ENCODE measurements at regions not wholly inside any gene's neighbourhood (a gene's known extent, or its start where the extent isn't known, plus 50 kb on each side); places are given as distances from the start of the nearest gene placed in this dataset.

DNA sequence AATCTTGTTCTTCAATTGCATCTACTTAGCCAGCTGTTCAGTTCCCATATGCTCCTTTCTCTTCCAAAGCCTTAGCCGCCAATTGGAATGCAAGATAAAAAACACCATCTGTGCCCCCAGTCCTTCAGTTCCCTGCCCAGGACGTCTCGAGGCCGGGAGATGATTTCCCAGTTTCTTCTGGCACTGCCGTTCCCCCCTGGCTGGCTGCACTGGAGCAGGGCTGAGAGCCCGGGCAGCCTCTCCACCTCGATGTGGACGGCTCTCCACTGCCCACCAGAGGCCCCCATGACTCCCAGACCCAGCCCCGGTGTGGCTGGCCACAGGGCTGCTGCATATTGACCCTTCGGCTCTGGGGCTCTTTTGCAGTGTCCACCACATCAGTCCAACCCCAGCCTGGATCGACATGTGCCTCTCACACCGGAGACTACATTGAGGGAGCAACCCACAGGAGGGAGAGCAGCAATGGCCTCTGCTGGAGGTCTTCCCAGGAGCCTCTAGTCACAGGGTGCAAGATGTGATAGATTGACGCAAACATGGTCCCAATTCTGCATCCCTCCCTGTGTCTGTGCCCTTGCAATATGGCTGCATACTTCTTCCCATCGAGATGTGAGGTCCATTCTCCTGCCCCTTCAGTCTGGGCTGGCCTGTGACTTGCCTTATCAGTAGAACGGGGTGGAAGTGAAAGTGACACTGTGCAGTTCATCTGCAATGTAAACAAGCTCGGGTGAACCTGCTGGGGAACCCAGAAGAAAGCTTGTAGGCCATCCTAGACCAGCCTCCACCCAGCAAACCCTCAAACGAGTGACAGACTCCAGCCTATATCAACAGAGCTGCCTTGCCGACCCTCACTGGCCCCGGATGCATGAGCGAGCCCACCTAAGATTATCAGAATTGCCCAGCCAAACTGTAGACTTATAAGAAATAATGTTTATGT lies 52.3 kb upstream of the PRR20G start:
- H3K9me3 Mint-ChIP-seq, result peaks cover 6% of the 10 kb centered on the region
- H3K4me3 Mint-ChIP-seq, result no peak overlapping the region
- no peaks in the 10 kb centered on the region for H3K36me3 Mint-ChIP-seq
- H3K27ac Mint-ChIP-seq, result no peak overlapping the region
- H3K27me3 Mint-ChIP-seq, result peaks cover 36% of the 10 kb centered on the region
- DNase-seq, result no peak
- H3K4me1 Mint-ChIP-seq, result no peaks in the 10 kb centered on the region

- H3K27me3 Mint-ChIP-seq, result peaks cover 36% of the 10 kb centered on the region
- no peak overlapping the region for H3K27ac Mint-ChIP-seq
- no peaks in the 10 kb centered on the region for H3K36me3 Mint-ChIP-seq
- DNase-seq, result no peak
- peaks cover 10% of the 10 kb centered on the region for H3K9me3 Mint-ChIP-seq
- no peak overlapping the region for H3K4me3 Mint-ChIP-seq
- no peaks in the 10 kb centered on the region for H3K4me1 Mint-ChIP-seq
These were observed 51.2 kb upstream of the PRR20G start for GRCh38 chr3:127339016-127339415.

DNA sequence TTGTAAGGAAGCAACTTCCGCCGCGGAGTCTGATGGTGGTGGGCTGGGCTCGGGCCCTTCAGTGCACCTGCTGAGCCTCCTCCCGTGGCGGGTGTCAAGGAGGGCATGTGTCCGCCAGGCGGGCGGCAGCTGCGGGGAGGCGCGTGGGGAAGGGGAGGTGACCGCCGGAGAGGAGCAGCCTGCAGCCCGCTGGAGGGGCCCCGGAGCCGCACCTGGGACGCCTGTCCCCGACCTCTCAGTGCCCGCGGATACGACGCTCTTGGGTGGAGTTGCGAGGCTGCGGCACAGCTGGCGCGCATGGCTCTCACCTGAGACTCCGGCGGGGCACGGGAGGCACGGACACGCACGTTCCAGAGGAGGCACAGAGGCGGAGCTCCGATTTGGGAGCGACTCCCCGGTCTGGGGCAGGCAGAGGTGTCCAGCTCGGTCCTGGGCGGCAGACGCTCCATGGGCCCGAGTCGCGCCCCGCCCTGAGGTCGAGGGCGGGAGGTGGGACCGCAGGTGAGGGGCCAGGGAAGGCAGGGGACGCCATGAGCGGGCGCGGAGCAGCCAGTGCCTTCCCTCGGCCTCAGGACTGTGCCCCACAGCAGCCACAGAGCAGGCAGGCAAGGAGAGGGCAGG lies 50.2 kb upstream of the PRR20G start:
- Mint-ChIP-seq H3K9me3 (peaks cover 10% of the 10 kb centered on the region), H3K4me3 (no peak overlapping the region), H3K27ac (no peak overlapping the region), H3K4me1 (no peaks in the 10 kb centered on the region), H3K27me3 (peaks cover 32% of the 10 kb centered on the region), H3K36me3 (no peaks in the 10 kb centered on the region)
- no peak for DNase-seq

Measured in activated naive CD8-positive, alpha-beta T cell treated with anti-CD3 and anti-CD28 coated beads for 36 hours (primary cell).